ENCODE measurements at regions not wholly inside any gene's neighbourhood (a gene's known extent, or its start where the extent isn't known, plus 50 kb on each side); places are given as distances from the start of the nearest gene placed in this dataset.

DNA sequence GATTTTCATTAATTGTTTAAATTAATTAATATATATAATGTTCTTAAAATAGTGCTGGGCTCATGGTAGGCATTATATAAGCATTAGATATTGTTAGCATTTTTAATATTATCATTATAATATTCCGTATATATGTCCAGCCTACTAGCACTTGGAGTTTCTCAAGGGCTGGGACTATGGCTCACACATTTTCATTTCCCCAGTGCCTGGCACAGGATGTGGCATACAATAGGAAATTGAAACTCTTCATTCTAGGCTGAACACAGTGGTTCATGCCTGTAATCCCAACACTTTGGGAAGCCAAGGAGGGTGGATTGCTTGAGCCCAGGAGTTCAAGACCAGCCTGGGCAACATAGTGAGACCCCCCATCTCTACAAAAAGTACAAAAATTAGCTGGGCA, 170.4 kb downstream of the RSL24D1 start:
- no peak for DNase-seq (ENCODE audit: low spot score)

DNA sequence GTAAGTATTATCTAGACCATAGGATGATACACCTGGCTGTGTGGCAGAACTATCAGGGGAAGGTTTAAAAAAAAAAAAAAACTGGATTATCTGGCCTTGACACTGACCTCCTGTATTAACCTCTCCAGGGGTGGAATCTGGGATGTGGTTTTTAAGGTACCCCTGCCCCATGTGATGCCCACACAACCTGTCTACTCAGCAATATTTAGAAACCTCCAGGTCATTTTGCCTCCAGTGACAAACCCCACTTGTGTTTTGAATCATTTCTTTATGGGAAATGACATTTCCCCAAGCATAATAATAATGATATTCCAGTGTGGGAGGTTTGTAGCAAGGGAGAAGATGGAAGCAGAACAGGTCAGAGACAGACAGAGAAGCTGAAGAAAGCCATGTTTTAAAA, 179.1 kb downstream of the RSL24D1 start:
- DNase-seq (ENCODE audit: low spot score), result no peak

DNA sequence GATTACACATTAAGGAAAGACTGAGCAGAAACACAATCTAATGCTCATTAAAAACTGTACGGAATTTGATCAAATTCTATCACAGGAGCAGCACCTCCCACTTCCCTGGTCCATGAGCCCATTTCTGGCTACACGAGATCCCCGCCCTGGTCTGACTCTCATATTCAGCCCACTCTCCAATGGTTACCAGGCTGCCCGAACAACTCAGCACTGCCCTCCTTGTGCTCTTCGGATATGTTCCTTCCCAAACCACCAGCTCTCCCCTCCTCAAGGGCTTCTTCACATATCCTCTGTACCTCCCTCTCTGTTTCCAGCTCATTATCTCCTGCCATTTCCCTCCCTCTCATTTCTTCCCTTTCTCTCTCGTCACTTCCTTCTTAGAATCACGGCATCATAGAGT, 180.5 kb downstream of the RSL24D1 start:
- DNase-seq (ENCODE audit: low spot score), result no peak

DNA sequence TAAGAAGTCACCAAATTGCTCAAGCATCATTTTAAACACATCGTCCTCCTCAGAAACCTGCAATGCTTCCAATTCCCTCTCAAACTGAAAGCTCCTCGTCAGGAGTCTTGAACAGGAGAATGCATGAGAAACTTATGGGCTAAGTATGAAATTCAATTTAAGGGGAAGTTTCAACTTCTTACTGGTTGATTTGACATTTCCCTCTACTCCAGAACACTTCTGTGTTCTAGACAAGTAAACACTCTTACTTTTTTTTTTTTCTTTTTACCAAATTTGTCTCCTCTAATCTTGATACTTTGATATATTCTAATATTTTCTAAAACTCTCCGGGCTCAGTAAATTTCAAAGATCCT, 181.7 kb downstream of the RSL24D1 start:
- DNase-seq (ENCODE audit: low spot score), result no peak

DNA sequence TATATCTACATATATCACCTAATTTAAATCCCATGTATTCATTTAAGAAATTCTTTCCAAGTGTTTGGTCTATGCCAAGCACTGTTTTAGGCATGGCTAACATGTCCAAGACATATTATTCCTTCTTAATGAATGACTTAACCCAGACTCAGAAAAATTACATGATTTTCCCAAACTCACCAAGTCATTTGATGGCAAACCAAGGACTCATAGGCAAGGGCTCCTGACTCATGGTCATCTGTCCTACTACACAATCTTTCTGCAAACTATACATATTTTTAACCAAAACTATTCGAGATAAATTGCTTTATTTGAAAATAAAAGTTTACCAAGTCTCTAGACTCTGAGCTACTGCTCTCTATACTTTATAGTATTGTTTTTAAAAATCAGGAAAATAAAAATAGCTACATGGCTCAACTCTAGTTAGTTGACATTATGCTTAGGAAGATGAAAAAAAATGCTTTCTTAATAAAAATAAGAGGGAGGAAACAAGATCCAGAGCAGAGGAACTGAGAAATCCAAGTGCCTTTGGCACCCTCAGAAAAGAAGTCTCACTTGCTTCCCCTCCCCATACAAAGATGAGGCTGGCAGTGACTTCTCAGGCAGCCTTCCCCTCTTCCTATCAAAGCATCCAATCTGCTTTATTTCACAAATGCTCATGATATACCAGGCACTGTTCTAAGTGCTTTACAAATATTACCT, 182.2 kb downstream of the RSL24D1 start:
- no peak for DNase-seq (ENCODE audit: low spot score)

DNA sequence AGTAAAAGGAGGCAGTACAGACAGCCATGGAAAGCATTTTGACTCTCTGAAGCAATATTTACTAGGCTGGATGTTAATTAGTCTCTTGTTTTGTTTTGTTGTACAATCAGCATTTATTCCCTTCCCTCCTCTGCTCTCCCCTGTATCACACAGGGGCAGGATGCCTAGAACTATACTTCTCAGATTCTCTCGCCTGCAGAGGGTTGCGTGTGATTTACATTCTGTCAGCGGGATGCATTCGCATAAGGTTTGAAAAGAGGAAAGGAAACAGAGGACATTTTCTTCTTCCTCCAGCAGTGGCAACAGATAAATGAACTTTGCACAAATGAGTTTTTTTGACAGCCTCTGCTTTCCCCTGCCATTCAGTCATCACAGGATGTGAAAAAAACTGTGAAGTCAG, 188.3 kb downstream of the RSL24D1 start:
- peak; percentile 36 for DNase-seq (ENCODE audit: low spot score)

DNA sequence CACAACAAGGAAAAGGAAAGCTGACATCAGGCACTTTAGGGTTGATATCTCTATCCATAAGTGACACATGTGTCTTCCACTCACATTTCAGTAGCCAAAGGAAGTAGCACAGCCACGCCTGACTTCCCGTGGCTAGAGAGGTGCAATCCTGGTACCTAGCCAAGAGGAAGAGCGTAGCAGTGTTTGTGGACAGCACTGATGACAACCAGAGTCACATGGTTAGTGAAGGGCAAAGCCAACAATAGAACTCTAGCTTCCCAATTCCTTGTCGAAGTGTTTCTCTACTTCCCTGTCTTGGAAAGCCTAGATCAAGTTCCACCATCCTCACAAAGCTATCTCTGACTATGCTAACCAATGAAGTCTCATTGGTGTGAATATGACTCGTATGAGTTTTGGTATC, 189.2 kb downstream of the RSL24D1 start:
- peak; percentile 77 for DNase-seq (ENCODE audit: low spot score)

DNA sequence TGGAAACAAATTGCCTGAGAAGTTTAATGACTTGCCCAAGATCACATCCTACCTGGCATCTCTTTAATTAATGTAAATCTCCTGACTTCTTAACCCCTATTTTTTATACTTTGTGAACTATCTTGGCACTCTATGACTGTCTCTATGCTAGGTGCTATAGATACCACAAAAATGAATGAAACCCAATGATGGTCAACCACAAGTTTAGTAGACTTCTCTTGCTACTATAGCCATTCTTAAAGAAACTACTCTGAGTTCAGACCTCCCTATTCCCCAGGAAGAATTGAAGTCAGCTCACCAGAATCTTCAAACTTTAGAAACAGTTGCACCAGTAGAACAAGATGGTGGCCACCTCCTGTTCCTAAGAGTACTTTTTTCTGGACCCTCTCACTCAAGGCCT, 191.1 kb downstream of the RSL24D1 start:
- no peak for DNase-seq (ENCODE audit: low spot score)

DNA sequence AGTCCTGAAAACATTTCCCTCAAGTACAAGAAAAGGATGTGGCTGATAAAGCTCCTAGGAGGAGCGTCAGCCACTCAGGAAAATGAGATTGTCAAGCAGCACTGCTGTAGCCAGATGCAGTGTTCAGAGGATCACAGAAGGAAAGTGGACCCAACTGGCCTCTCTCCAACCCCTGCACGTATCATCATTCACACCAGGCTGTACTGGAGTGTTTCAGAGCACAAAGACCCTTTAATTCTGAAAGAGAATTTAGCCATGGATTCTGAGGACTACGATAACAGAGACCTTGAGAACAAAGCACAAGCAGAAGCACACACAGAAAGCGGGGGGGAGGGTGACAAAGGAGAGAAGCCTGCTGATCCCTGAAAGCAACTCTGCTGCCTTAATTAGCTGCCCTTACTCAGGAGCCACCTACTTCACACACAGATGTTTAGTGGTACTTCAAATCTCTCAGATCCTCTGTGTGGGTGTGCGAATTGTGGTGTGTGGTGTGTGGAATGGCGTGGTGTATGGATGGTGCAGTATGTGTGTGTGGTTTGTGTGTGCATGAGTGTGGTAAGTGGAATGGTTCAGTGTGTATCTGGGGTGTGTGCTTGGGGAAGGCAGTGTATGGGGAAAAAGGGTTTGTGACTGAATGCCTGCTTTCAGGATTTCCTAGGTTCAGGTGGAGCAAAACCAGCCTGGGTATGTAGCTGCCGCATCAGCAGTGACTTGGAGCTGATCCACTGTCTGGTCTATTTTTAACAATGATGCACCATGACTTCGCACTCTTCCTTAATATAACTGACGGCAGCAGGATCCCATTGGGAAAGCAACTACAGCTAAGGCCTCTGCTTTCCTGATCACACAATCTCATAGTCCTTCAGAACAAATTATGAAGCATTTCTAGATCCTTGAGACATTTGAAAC, 192.5 kb downstream of the RSL24D1 start:
- DNase-seq (ENCODE audit: low spot score), result peak; percentile 43

DNA sequence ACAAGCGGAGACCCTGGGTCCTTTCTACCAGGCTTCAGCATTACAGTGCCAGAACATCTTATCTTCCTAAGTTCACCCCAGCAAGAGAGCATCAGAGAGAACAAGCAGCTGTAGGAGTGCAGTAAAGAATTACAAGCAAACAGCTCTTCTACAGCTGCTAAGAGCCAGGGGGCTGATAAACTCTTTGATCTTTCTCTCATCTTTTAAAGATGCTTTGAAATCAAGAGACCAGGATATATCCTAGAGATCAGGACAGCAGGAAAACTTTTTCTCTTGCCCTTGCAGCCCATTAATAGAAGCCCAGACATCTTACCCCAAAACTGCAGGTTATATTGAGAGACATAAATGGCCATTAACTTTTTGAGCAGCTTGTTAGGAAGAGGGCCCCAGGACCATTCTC, 198.1 kb downstream of the RSL24D1 start:
- no peak for DNase-seq (ENCODE audit: low spot score)

DNA sequence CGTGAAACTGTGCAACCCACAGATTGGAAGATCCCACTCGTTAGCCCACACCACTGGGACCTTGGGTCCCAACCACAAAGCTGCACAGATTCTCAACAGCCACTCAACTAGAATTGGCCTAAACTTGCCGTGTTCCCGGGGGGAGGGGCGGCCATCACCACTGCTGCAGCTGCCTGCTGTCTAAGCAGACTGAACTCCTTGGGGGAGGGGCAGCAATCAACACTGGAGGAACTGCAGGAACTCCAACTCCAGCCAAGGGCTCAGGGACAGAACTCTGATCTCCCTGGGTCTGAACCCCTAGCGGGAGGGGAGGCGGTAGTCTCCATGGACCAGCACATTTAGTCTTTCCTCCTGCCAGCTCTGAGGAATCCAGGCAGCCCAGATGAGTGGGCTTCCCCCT, 205.9 kb downstream of the RSL24D1 start:
- DNase-seq (ENCODE audit: low spot score), result no peak

DNA sequence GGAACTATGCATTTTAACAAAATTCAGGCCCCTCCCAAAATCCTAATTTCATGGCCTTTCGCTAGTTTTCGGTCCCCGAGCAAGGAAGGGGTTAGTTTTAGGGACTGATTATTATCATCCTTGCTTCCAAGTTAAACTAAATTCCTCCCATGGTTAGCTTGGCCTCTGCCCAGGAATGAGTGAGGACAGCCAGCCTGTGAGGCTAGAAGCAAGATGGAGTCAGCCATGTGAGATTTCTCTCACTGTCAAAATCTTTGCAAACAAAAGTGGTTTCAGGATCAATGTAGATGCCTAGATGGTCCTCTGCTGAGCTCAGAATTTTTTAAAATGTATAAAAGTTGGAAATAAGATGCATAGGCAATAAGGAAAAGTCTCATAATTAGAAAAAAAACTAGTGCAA, 208.9 kb downstream of the RSL24D1 start:
- DNase-seq (ENCODE audit: low spot score), result no peak

DNA sequence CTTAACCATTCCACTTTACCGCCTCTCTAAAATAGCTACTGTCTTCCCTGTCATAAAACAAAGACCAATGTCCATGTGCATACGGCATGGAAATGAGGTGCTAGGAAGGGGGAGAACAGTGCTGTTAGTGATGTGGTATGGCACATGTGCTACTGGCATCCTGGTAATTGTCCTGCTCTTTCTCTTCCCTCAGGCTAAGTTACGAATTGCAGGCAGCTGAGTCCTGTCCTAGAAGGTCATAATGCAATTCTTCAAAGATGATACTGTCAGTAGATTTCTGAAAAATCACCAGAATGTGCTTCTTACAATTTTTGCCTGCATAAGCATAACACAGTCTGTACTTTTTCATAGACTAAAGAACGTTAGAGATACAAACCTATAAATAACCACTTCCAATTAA, 216.8 kb downstream of the RSL24D1 start:
- DNase-seq (ENCODE audit: low spot score), result no peak

DNA sequence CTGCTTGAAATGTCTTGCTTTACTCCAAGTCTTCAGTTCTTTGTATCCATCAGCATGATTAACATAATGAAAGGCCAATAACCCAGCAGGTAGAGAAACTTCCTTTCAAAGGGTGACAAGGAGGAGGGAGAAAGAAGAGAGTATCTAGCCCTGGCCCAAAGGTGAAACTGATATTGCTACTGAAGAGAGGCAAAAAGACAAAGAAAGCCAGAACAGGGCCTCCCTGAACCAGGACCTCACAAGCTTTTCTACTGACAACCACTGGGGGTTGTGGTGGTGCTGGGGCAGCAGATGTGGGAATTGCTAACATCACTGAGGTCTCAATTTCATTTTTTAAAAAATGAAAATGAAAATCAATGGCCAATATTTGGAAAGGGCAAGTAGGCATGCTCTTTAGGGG, 234.1 kb downstream of the RSL24D1 start:
- DNase-seq (ENCODE audit: low spot score), result no peak

DNA sequence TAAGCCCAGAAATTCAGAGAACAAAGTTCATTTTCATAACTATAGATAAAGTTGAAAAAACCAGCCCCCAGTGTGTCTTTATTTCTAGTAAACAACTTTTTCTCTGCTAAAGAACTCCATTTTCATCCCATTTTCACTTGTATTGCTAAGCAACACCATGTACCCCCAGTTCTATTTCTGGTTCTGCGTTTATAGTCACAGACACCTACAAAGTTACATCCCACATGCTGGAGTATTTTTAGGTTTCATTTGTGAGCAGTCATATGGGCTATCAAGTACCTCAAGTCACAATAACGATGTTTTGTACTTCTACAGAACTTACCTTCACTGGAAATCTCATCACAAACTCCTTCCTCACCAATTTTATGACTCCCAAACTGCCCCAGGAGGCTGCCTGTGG, 236.5 kb downstream of the RSL24D1 start:
- no peak for DNase-seq (ENCODE audit: low spot score)

DNA sequence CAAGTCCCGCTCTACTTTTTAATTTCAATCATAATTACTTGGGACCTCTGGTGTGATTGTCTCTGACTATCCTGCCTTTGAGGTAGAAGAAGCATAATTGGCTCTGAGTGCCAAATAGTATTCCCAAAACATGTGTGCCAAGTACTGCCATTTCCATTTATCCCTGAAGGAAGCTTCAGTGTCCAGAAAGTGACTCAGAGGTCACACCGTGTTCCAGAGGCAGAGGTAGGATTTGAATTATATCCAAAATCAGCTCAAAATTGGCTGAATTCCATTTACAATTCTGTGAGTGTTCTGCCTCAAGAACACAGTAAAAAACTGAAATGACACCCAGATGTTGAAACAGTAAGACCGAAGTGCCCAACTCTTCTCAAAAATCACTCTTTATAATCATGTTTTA, 255.3 kb downstream of the RSL24D1 start:
- DNase-seq (ENCODE audit: low spot score), result no peak

DNA sequence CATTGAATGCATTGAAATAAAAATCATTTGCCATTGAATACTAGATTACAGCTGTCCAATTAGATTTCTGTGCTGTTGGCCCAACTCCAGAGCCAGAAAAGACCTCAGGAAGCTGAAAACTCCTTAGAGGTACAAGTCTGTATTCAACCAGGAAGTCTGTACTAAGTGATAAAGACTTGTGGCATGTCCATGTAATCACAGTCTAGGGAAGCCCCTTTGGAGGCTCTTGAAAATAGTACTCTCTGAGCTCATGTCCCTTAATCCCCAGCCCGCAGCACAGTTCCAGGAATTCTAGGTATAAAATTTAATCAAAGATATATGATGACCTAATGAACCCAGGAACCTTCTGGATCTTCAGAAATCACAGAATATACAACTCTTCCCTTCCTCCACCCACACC, 279.4 kb downstream of the RSL24D1 start:
- DNase-seq (ENCODE audit: low spot score), result no peak

DNA sequence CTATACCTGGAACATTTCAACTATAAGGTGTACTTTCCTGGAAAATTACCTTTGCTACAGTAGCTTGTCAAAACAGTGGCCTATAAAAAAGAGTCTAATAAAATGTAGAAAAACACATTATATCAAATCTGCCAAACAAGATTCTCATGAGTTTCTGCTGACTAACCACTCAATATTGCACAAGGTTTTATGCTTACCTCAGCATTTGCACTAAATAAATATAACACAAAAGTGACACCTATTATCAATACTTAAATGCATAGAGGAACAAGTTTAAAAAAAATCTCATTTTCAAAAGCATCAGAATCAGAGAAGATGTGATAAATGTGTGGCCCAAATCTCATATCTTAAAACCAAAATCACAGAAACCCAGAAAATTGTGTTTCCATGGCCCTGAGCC, 281.4 kb downstream of the RSL24D1 start:
- no peak for DNase-seq (ENCODE audit: low spot score)

DNA sequence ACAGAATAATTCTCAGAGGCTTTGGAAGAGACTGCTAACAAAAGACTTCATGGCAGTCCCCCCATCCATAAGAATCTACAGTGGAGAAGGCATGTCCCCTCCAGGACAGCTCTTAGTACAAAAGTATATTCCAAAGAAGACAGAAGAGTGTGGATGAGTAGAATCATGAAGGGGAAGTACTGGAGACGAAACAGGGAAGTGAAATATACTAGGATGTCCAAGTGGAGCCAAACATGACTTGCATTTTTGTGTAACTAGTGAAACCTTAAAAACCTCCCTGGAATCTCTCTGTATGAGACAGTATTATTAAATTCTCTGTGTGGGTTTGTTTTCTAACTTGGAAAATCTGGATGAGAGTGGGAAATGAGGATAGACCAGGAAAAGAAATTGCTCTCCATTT, 312.4 kb downstream of the RSL24D1 start:
- peak; percentile 69 for DNase-seq (ENCODE audit: low spot score)

DNA sequence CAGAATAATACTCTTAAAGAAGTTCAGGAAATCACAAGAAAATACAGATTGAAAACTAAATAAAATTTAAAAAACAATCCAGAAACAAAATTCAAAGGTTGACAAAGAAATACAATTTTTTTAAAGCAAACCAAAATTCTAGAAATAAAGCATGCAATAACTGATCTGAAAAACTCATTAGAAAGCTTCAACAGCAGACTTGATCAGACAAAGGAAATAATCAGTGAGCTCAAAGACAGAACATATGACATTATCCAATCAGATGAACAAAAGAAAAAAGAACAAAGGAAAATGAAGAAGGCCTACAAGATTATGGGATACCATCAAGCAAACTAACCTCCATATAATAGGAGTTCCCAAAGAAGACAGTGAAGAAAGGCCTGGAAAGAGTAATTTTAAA, 336.8 kb downstream of the RSL24D1 start:
- DNase-seq (ENCODE audit: low spot score), result no peak

DNA sequence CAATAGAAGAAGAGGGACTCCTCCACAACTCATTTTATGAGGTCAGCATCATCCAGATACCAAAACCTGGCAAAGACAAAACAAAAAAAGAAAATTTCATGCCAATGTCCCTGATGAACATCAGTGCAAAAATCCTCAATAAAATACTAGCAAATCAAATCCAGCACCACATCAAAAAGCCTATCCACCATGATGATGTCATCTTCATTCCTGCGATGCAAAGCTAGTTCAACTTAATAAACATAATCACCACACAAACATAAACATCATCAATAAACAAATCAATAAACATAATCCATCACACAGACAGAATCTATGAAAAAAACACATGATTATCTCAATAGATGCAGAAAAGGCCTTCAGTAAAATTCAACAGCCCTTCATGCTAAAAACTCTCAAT, 342.1 kb downstream of the RSL24D1 start:
- no peak for DNase-seq (ENCODE audit: low spot score)

DNA sequence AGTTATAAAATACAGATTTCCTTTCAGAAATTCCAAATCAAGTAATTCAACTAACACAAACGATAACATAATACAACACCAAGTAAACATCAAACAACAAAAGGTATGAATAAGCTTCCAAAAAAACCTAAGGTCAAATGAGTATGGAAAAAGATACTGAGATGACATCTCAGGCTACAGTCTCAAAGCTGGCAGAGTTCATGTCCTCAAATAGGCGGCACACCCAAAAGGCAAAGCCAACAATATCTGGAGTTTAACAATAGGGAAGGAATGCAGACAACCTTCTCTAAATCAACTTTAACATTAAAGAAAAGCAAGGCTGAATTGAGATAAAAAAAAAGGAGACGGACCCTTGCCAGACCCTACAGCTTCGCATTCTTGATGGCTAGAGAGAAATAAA, 346.6 kb downstream of the RSL24D1 start:
- DNase-seq (ENCODE audit: low spot score), result no peak

DNA sequence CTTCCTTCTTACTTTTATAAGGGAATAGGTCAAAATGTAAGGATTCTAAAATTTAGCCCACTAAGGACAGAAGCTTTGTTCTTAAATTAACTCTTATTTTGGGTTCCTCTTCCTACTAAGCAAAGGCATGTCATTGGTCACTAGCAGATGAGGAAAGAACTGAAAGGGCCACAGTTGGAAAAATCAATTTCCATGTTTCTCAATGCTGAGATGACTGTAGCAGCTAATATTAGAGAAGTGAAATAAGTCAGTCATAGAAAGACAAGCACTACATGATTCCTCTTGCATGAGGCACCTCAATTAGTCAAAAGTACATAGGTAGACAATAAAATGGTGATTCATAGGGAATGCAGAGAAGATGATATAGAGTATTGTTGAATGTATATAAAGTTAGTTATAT, 353.7 kb downstream of the RSL24D1 start:
- DNase-seq (ENCODE audit: low spot score), result no peak
